Embryonic facial prominence (tissue), 1 donor: ENCODE measurements at regions not wholly inside any gene's neighbourhood (a gene's known extent, or its start where the extent isn't known, plus 50 kb on each side); places are given as distances from the start of the nearest gene placed in this dataset.

Experiments used
- DNase-seq: peaks from one replicate; pipeline ENCODE4 v3.0.0-alpha.2; 2016; ENCODE audit errors: extremely low spot score

- no peak for DNase-seq
Measured at GRCh38 chr1:228894442-228894989, 159.2 kb downstream of the RHOU start.

GRCh38 chr1:228897901-228898300, 162.6 kb downstream of the RHOU start:
- DNase-seq: no peak

GRCh38 chr1:228898582-228898992, 163.3 kb downstream of the RHOU start:
- no peak for DNase-seq

- DNase-seq: no peak
Measured at GRCh38 chr1:228899421-228899956, 164.2 kb downstream of the RHOU start.

GRCh38 chr1:228900099-228900885, 165.0 kb downstream of the RHOU start:
- DNase-seq: peak; percentile 64

- no peak for DNase-seq
Measured at GRCh38 chr1:228900886-228901392, 165.7 kb downstream of the RHOU start.

GRCh38 chr1:228901936-228902681, 166.8 kb downstream of the RHOU start:
- DNase-seq: no peak

- DNase-seq: no peak
Measured at GRCh38 chr1:228902781-228903433, 167.6 kb downstream of the RHOU start.

- DNase-seq: no peak
Measured at GRCh38 chr1:228903434-228904071, 168.3 kb downstream of the RHOU start.

- DNase-seq: no peak
Measured at GRCh38 chr1:228904222-228904621, 168.9 kb downstream of the RHOU start.

- DNase-seq: no peak
Measured at GRCh38 chr1:228905701-228906101, 170.4 kb downstream of the RHOU start.

- DNase-seq: no peak
Measured at GRCh38 chr1:228906223-228906860, 171.1 kb downstream of the RHOU start.

- DNase-seq: no peak
Measured at GRCh38 chr1:228911225-228912210, 176.2 kb downstream of the RHOU start.

GRCh38 chr1:228913626-228914414, 178.5 kb downstream of the RHOU start:
- DNase-seq: no peak

- no peak for DNase-seq
Measured at GRCh38 chr1:228914700-228915099, 179.4 kb downstream of the RHOU start.

GRCh38 chr1:228917342-228917741, 182.1 kb downstream of the RHOU start:
- DNase-seq: no peak

GRCh38 chr1:228917755-228918154, 182.5 kb downstream of the RHOU start:
- DNase-seq: no peak

GRCh38 chr1:228918335-228918734, 183.1 kb downstream of the RHOU start:
- no peak for DNase-seq

- DNase-seq: no peak
Measured at GRCh38 chr1:228919914-228920313, 184.6 kb downstream of the RHOU start.
